ENCODE measurements at regions not wholly inside any gene's neighbourhood (a gene's known extent, or its start where the extent isn't known, plus 50 kb on each side); places are given as distances from the start of the nearest gene placed in this dataset.

DNA sequence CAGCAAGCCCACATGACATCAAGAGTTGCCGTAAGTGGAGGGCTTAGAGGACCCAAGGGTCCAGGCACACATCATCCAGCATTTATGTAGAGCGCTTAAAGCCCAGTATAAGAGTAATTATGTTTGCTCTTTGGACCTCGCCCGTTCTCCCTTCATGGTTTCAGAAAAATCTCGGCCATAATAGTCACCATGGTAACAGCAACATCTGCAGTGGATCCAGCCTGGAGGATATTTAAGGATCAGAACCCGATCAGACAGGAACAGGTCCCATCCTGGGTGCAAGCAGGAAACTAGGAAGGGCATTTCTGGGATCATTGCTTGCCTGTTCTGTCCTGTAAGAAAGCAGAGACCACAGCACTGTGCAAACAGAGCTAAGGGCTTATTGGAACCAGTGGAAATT lies 89.9 kb upstream of the KAZN start:
- TF ChIP-seq, protein P1, sequence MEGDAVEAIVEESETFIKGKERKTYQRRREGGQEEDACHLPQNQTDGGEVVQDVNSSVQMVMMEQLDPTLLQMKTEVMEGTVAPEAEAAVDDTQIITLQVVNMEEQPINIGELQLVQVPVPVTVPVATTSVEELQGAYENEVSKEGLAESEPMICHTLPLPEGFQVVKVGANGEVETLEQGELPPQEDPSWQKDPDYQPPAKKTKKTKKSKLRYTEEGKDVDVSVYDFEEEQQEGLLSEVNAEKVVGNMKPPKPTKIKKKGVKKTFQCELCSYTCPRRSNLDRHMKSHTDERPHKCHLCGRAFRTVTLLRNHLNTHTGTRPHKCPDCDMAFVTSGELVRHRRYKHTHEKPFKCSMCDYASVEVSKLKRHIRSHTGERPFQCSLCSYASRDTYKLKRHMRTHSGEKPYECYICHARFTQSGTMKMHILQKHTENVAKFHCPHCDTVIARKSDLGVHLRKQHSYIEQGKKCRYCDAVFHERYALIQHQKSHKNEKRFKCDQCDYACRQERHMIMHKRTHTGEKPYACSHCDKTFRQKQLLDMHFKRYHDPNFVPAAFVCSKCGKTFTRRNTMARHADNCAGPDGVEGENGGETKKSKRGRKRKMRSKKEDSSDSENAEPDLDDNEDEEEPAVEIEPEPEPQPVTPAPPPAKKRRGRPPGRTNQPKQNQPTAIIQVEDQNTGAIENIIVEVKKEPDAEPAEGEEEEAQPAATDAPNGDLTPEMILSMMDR (IDR thresholded peaks at IDR 0.05; ENCODE audit: extremely low read depth, insufficient read depth, missing control alignments), result no peak
- in situ Hi-C loops (cut with MboI; ENCODE audit: low pct_unique_long_range_greater_than_20kb, low sequenced_read_pairs, unreplicated experiment), result no loop called here

DNA sequence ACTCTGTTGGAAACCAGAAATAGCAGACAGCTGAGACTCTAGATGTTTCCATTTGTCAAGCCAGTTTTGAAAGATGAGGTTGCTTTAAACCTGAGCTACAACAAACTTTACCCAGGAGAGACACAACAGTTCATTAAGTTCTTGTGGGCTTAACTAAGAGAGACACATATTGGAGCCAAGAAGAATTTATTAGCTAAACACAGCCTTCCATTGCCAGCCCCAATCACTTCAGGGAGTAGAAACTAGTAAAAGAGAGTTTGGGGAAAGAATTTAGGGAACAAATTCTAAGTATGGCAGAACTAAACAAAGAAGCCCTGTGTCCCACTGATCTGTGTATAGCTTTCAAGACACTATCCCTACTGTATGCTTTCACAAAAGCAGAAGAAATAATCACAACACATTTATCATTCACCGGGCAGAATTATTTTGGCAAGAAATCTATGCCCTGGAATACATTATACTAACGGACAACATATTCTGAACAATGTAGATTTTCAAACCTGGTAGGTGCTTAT lies 87.3 kb upstream of the KAZN start:
- no peak for DNase-seq (ENCODE audit: low spot score)
- TF ChIP-seq, protein P1 (IDR thresholded peaks at IDR 0.05; ENCODE audit: extremely low read depth, insufficient read depth, missing control alignments), result no peak
- in situ Hi-C loops (cut with MboI; ENCODE audit: low pct_unique_long_range_greater_than_20kb, low sequenced_read_pairs, unreplicated experiment), result no loop called here

More for the DNA sequence above, 89.9 kb upstream of the KAZN start:
- DNase-seq (ENCODE audit: low spot score), result no peak

DNA sequence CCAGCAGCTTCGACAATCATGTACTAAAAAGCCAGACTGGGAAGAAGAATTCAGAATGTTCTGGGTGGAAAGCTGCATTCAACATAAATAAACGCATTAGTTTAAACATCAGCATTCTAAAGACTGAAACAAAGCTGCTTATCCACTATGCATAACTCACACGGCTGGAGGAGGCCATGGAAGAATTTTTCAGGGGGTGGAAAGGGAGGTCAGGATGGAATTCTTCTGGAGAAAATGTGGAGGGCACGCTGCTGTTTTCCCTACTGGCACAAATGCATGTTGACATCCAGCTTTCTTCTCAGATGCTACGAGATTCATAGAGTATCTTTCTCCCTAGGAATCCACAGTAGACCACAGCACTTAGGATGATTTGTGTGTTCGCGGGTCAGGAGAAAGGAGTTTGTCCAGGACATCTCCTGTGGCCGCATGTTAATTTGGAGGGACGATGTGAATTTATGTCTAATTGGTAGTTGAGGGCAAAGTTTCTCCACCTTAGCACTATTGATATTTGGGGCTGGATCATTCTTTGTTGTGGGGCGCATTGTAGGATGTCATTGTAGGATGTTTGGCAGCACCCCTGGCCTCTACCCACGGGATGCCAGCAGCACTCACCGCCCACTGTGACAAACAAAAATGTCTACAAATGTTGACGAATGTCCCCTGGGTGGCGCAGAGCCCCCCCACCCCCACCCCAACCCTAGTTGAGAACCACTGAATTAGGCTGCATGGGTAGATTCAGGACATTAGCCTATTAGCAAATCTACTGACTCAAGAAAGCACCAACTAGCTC lies 86.5 kb upstream of the KAZN start:
- TF ChIP-seq, protein P1 (IDR thresholded peaks at IDR 0.05; ENCODE audit: extremely low read depth, insufficient read depth, missing control alignments), result no peak
- in situ Hi-C loops (cut with MboI; ENCODE audit: low pct_unique_long_range_greater_than_20kb, low sequenced_read_pairs, unreplicated experiment), result no loop called here
- no peak for DNase-seq (ENCODE audit: low spot score)

DNA sequence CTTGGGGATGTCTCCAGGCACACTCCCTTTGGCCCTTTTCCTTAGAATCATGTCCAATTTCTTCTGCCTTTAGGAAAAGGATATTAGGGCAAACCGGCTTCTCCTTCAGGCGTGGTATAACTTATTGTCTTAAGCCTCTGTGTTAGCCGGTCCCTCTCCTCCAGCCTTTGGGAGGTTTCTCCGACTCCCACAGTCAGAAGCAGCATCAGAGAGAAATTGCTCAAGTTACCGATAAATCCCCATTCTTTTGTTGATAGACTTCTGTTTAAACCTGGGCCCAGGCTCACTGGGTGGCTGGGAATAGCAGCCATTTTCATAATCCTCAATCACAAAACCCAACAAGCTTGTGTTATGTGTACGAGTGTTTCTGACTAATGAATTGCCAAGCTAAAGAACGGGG lies 85.4 kb upstream of the KAZN start:
- in situ Hi-C loops (cut with MboI; ENCODE audit: low pct_unique_long_range_greater_than_20kb, low sequenced_read_pairs, unreplicated experiment), result no loop called here
- TF ChIP-seq, protein P1 (IDR thresholded peaks at IDR 0.05; ENCODE audit: extremely low read depth, insufficient read depth, missing control alignments), result no peak
- no peak for DNase-seq (ENCODE audit: low spot score)

DNA sequence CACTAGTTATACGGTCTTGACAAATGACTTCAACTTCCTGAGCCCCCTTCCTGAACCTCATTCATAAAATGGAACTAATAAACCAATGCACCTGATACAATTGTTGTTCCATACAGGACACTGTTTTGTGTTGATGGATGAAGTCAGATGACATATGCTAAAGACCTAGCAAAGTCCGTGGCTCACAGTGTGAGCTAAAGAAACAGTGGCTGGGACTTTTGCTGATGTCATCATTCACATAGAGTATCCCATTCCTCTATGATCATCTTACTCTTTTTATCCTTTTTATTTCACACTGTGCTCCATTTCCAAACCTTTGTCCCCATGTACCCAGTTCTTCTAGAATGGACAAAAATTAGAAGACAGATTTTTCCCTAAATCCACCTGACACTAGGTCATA lies 83.7 kb upstream of the KAZN start:
- in situ Hi-C loops (cut with MboI; ENCODE audit: low pct_unique_long_range_greater_than_20kb, low sequenced_read_pairs, unreplicated experiment), result no loop called here
- DNase-seq (ENCODE audit: low spot score), result no peak
- TF ChIP-seq, protein P1 (IDR thresholded peaks at IDR 0.05; ENCODE audit: extremely low read depth, insufficient read depth, missing control alignments), result no peak

DNA sequence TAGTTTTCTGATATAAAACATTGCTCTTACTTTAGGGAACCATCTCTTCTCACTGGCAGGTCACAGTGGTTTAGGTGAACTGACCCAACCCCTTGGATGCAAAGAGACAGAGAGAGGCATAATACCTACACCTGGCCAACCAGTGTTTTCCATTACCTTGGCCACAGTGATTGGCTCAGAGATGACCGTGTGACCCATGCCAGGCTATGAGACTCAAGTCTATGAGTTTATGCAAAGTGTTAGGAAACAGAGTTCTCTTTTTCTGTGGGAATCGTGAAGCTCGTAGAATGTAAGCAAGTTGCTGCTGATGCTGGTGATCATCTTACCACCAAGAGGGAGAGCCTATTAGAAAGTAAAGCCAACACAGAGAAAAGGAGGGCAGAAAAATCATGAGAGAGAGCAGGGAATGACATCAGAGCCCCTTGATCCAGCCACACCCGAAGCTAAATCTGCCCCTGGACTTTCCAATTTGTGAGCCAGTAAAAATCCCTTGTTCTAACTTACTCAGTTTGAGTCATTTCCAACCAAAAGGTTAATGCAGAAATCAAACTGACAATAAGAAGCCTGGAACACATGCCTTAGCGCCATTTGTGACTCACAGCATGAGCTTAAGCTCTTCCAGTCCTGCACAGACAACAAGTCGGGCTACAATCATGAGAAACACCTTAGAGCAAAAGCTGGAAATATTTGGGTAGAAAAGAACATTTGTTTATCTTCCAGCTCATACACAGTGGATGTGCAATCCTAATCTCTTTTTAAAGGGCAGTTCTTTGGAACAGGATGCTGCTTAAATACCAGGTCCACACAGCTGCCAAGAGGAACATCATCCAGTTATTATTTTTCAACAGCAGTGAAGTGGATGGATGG lies 81.3 kb upstream of the KAZN start:
- peak; percentile 33 for DNase-seq (ENCODE audit: low spot score)
- in situ Hi-C loops (cut with MboI; ENCODE audit: low pct_unique_long_range_greater_than_20kb, low sequenced_read_pairs, unreplicated experiment), result no loop called here
- TF ChIP-seq, protein P1 (IDR thresholded peaks at IDR 0.05; ENCODE audit: extremely low read depth, insufficient read depth, missing control alignments), result no peak

Data from GM13977 (cell line).